Stimulated activated CD4-positive, alpha-beta T cell treated with anti-CD3 and anti-CD28 coated beads, TNF-alpha, amount 100 ng/mL, for 24 hours (primary cell): ENCODE measurements at regions not wholly inside any gene's neighbourhood (a gene's known extent, or its start where the extent isn't known, plus 50 kb on each side); places are given as distances from the start of the nearest gene placed in this dataset.
"Not testable (repeated sequence)": the region's sequence is repeated elsewhere in the genome, so short reads cannot be mapped to it uniquely, and the experiment has no call there.

ENCODE experiments used
- DNase-seq, 3 experiments: peaks; one replicate each; pipeline ENCODE4 v3.0.0-alpha.2; 2020; ENCODE audit warnings: low read depth in 3 of 3

DNA sequence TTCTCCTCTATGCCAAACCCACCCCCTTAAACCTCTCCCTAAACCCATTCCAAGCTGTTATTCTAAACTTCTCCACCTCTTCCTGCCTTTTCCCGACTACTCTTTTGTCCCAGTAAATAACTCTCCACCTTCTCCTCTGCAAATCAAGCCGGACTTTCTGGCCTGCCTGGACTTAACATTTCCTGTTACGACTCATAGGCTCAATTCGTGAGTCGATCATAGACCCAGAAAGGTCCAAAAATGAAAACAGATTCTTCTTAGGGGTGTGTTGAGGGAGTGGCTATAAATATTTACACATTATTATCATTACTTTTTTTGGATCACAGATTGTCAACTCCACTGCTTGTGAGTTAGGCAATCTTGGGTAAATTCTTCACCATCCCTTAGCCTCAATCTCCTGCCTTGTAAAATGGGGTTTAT is 59.0 kb upstream of the HABP2 start:
- no peak for DNase-seq

DNA sequence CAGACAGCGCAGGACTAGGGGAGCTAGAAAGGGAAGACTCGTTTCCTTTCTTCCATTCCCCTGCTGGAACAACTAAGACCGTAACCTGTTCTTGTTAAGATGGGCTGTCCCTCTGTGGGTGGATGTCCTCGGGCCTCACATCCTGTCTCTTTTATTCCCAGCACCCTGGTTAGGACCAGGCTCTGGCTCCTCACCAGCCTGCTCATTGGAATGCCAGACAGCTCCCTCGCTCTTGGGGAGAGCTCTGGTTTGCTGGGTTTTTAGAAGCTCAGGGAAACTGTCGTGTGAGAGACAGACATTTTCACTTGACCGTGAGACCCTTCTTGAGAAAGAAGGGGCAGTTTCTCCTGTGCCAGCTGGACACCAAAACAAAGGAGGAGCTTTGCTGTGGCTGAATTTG is 58.1 kb upstream of the HABP2 start:
- DNase-seq: no peak

DNA sequence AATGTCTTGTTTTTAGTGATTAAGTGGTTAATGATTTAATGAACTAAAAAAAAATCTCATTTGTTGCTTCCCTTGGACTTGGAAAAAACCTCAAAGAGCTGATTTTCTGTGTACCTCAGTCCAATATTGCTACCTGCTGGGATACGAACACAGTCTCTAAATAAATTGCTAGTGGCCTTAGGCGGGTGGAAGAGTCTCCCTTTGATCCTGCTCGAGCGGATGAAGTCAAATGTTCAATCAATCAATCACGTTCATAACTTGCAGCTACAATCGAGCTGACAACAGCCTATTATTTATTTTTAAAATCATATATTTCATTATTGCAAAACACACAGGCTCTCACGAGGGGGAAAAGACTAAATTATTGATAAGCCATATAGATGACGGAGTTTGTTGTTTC is 57.3 kb upstream of the HABP2 start:
- no peak for DNase-seq

DNA sequence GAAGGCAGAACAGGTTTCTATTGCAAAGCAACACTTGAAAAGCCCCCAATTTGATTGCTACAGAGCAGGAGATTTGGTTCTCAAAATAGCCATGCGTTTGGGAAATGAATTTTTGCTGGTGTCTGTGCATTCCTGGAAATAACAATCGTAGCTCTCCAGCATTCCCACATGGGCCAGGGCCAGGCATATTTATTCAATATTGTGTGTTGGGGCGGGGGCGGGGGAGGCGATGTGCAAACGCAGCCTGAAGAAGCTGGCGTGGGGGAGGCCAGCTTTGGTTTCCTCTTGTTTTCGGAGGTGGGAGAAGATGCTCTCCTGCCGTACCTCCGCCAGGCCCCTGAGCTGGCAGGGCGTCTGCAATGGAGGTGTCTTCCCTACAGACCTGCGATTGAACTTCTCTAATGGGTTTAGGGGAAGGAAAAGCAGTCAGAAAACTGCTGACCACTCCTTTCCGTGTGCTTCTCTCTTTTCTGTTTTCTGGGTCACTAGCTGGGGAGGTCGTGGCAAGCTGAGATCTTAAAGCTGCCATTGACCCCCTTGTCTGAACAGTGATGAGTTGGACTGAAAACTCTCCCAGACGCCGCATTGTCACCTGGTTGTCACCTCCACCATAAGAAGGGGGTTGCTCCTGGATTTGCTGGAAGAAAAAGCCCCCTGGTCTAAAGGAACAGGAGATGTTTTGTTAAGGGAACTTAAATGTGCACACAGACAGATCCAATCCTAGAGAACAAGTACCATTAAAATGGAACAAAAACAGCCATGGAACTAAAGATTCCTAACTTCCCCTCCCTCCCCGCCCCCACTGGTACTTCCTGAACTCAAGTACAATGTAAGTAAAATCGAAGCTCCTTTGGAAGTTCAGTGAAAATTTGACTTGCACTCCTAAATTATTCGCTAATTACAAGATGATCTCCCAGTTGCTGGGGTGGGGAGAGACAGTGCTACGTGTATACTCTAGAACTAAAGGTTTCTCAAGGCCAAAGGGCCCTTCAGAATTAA is 56.4 kb upstream of the HABP2 start:
- DNase-seq: no peak

DNA sequence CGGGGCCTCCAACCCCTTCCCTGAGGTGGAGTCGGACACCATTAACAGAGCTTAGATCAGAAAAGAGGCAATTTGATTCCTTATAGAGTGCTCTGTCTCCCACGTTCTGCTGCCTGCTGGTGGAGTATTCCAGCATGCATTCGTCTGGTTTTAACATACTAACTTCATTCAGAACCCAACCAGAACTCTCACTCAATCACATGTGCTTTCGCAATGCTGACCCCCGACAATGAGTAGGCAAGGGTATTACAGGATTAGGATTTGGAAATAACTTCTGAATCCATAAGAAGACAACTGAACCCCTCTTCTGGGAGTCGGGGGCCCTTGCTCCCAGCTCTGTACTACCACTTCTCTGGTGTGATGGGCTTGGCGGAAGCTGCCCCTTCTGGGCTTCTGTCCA is 55.7 kb upstream of the HABP2 start:
- DNase-seq: no peak

DNA sequence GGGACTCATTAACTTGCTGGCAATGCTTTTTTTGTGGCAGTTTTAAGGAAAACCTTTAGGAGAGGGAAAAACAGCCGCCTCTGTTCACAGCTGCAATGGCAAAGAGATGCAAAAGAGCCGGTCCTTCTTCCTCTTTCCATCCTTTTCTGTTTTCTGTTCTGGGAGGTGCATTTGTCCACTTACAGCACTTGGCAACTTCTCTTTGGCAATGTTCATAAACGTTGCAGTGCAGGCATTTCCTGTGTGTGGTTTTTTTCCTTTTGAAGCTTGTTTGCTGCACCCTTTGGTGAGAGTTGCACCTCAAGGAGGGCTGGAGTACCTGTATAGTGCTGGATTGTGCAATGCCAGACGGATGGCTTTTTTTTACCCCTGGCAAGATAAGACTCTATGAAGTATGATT is 53.9 kb upstream of the HABP2 start:
- DNase-seq: no peak

DNA sequence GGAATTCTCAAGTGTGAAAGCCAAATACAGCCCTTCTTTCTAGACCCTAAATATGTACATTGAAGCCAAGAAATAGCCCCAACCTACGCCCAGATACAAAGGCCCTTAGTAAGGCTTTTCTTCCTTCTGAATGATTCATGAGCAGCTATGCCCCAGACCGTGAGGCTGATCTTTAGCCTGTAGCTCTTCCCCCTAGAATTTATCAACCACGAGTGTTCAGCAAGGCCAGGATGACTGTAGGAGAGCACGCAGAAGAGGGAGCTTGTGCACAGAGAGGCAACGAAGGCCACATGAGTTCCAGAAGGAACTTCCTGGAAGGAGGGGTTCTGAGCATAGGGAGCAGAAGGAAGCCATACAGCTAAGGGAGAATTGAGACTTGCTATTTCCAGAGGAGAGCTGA is 53.0 kb upstream of the HABP2 start:
- no peak for DNase-seq

DNA sequence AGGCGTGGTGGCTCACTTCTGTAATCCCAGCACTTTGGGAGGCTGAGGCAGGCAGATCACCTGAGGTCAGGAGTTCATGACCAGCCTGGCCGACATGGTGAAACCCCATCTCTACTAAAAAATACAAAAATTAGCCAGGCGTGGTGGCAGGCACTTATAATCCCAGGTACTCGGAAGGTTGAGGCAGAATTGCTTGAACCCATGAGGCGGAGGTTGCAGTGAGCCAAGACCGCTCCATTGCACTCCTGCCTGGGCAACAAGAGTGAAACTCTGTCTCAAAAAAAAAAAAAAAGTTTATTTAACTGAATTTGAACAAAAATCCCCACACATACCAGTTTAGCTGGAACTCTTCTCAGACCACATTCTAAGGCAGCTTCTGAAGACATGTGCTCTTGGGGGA is 51.8 kb upstream of the HABP2 start:
- DNase-seq: not testable (repeated sequence)
